ENCODE measurements at regions not wholly inside any gene's neighbourhood (a gene's known extent, or its start where the extent isn't known, plus 50 kb on each side); places are given as distances from the start of the nearest gene placed in this dataset.
"Not testable (repeated sequence)": the region's sequence is repeated elsewhere in the genome, so short reads cannot be mapped to it uniquely, and the experiment has no call there.

GRCh38 chr12:8399496-8400034, 56.2 kb upstream of the CLEC6A start:
- TF ChIP-seq POLR2A, CTCF (IDR thresholded peaks at IDR 0.05): not testable (repeated sequence)

Data from adrenal gland (tissue), 5 donors.